ENCODE measurements at regions not wholly inside any gene's neighbourhood (a gene's known extent, or its start where the extent isn't known, plus 50 kb on each side); places are given as distances from the start of the nearest gene placed in this dataset.

GRCh38 chr4:103934178-103934789 is 214.5 kb upstream of the TACR3 start:
- H3K4me1 ChIP-seq (ENCODE audit: control insufficient read depth, insufficient read depth, low read length) = no peaks in the 10 kb centered on the region
- H3K27me3 ChIP-seq (ENCODE audit: control insufficient read depth in 1 of 2, insufficient read depth in 2 of 2, low read length in 2 of 2) = peaks cover 0 to 2% of the 10 kb centered on the region in 2 donors
- no peak overlapping the region for H3K27ac ChIP-seq (ENCODE audit: low read length)
- H3K9ac ChIP-seq (ENCODE audit: low read length in 2 of 2) = no peak overlapping the region
- H3K36me3 ChIP-seq (ENCODE audit: control insufficient read depth in 2 of 2, insufficient read depth in 2 of 2, low read length in 2 of 2) = no peaks in the 10 kb centered on the region
- no peaks in the 10 kb centered on the region for H3K9me3 ChIP-seq (ENCODE audit: control insufficient read depth in 2 of 2, low read length in 2 of 2)
- no peak overlapping the region for H3K4me3 ChIP-seq (ENCODE audit: low read length in 2 of 2)

- Histone ChIP-seq H3K36me3 (ENCODE audit: control insufficient read depth in 2 of 2, insufficient read depth in 2 of 2, low read length in 2 of 2) (no peaks in the 10 kb centered on the region), H3K4me1 (ENCODE audit: control insufficient read depth, insufficient read depth, low read length) (no peaks in the 10 kb centered on the region), H3K27ac (ENCODE audit: low read length) (no peak overlapping the region), H3K27me3 (ENCODE audit: control insufficient read depth in 1 of 2, insufficient read depth in 2 of 2, low read length in 2 of 2) (peaks cover 0 to 2% of the 10 kb centered on the region in 2 donors), H3K9ac (ENCODE audit: low read length in 2 of 2) (no peak overlapping the region), H3K4me3 (ENCODE audit: low read length in 2 of 2) (no peak overlapping the region), H3K9me3 (ENCODE audit: control insufficient read depth in 2 of 2, low read length in 2 of 2) (no peaks in the 10 kb centered on the region)
These were observed 208.6 kb upstream of the TACR3 start for GRCh38 chr4:103928370-103928769.

- H3K27ac ChIP-seq (ENCODE audit: low read length) = no peak overlapping the region
- H3K9ac ChIP-seq (ENCODE audit: low read length in 2 of 2) = no peak overlapping the region
- H3K27me3 ChIP-seq (ENCODE audit: control insufficient read depth in 1 of 2, insufficient read depth in 2 of 2, low read length in 2 of 2) = no peaks in the 10 kb centered on the region
- no peaks in the 10 kb centered on the region for H3K36me3 ChIP-seq (ENCODE audit: control insufficient read depth in 2 of 2, insufficient read depth in 2 of 2, low read length in 2 of 2)
- no peak overlapping the region for H3K4me3 ChIP-seq (ENCODE audit: low read length in 2 of 2)
- no peaks in the 10 kb centered on the region for H3K9me3 ChIP-seq (ENCODE audit: control insufficient read depth in 2 of 2, low read length in 2 of 2)
- H3K4me1 ChIP-seq (ENCODE audit: control insufficient read depth, insufficient read depth, low read length) = no peaks in the 10 kb centered on the region
These were observed 203.8 kb upstream of the TACR3 start for GRCh38 chr4:103923551-103923950.

- Histone ChIP-seq H3K9ac (ENCODE audit: low read length in 2 of 2) (no peak overlapping the region), H3K4me3 (ENCODE audit: low read length in 2 of 2) (no peak overlapping the region), H3K27ac (ENCODE audit: low read length) (no peak overlapping the region), H3K9me3 (ENCODE audit: control insufficient read depth in 2 of 2, low read length in 2 of 2) (no peaks in the 10 kb centered on the region), H3K4me1 (ENCODE audit: control insufficient read depth, insufficient read depth, low read length) (no peaks in the 10 kb centered on the region), H3K27me3 (ENCODE audit: control insufficient read depth in 1 of 2, insufficient read depth in 2 of 2, low read length in 2 of 2) (no peaks in the 10 kb centered on the region), H3K36me3 (ENCODE audit: control insufficient read depth in 2 of 2, insufficient read depth in 2 of 2, low read length in 2 of 2) (no peaks in the 10 kb centered on the region)
These were observed 198.4 kb upstream of the TACR3 start for GRCh38 chr4:103918214-103918613.

GRCh38 chr4:103915224-103915869 is 195.6 kb upstream of the TACR3 start:
- Histone ChIP-seq H3K9me3 (ENCODE audit: control insufficient read depth in 2 of 2, low read length in 2 of 2) (no peaks in the 10 kb centered on the region), H3K4me3 (ENCODE audit: low read length in 2 of 2) (no peak overlapping the region), H3K4me1 (ENCODE audit: control insufficient read depth, insufficient read depth, low read length) (no peaks in the 10 kb centered on the region), H3K36me3 (ENCODE audit: control insufficient read depth in 2 of 2, insufficient read depth in 2 of 2, low read length in 2 of 2) (no peaks in the 10 kb centered on the region), H3K27ac (ENCODE audit: low read length) (no peak overlapping the region), H3K9ac (ENCODE audit: low read length in 2 of 2) (no peak overlapping the region), H3K27me3 (ENCODE audit: control insufficient read depth in 1 of 2, insufficient read depth in 2 of 2, low read length in 2 of 2) (no peaks in the 10 kb centered on the region)

- Histone ChIP-seq H3K4me3 (ENCODE audit: low read length in 2 of 2) (no peak overlapping the region), H3K4me1 (ENCODE audit: control insufficient read depth, insufficient read depth, low read length) (no peaks in the 10 kb centered on the region), H3K27ac (ENCODE audit: low read length) (no peak overlapping the region), H3K27me3 (ENCODE audit: control insufficient read depth in 1 of 2, insufficient read depth in 2 of 2, low read length in 2 of 2) (no peaks in the 10 kb centered on the region), H3K36me3 (ENCODE audit: control insufficient read depth in 2 of 2, insufficient read depth in 2 of 2, low read length in 2 of 2) (no peaks in the 10 kb centered on the region), H3K9ac (ENCODE audit: low read length in 2 of 2) (no peak overlapping the region), H3K9me3 (ENCODE audit: control insufficient read depth in 2 of 2, low read length in 2 of 2) (no peaks in the 10 kb centered on the region)
These were observed 187.6 kb upstream of the TACR3 start for GRCh38 chr4:103907414-103907813.

- H3K27ac ChIP-seq (ENCODE audit: low read length) = no peak overlapping the region
- no peaks in the 10 kb centered on the region for H3K36me3 ChIP-seq (ENCODE audit: control insufficient read depth in 2 of 2, insufficient read depth in 2 of 2, low read length in 2 of 2)
- no peak overlapping the region for H3K9ac ChIP-seq (ENCODE audit: low read length in 2 of 2)
- H3K4me3 ChIP-seq (ENCODE audit: low read length in 2 of 2) = no peak overlapping the region
- no peaks in the 10 kb centered on the region for H3K27me3 ChIP-seq (ENCODE audit: control insufficient read depth in 1 of 2, insufficient read depth in 2 of 2, low read length in 2 of 2)
- H3K4me1 ChIP-seq (ENCODE audit: control insufficient read depth, insufficient read depth, low read length) = no peaks in the 10 kb centered on the region
- no peaks in the 10 kb centered on the region for H3K9me3 ChIP-seq (ENCODE audit: control insufficient read depth in 2 of 2, low read length in 2 of 2)
These were observed 184.3 kb upstream of the TACR3 start for GRCh38 chr4:103904123-103904522.

- Histone ChIP-seq H3K27ac (ENCODE audit: low read length) (no peak overlapping the region), H3K4me3 (ENCODE audit: low read length in 2 of 2) (no peak overlapping the region), H3K4me1 (ENCODE audit: control insufficient read depth, insufficient read depth, low read length) (no peaks in the 10 kb centered on the region), H3K9me3 (ENCODE audit: control insufficient read depth in 2 of 2, low read length in 2 of 2) (no peaks in the 10 kb centered on the region), H3K36me3 (ENCODE audit: control insufficient read depth in 2 of 2, insufficient read depth in 2 of 2, low read length in 2 of 2) (no peaks in the 10 kb centered on the region), H3K9ac (ENCODE audit: low read length in 2 of 2) (no peak overlapping the region), H3K27me3 (ENCODE audit: control insufficient read depth in 1 of 2, insufficient read depth in 2 of 2, low read length in 2 of 2) (no peaks in the 10 kb centered on the region)
These were observed 182.9 kb upstream of the TACR3 start for GRCh38 chr4:103902730-103903129.

GRCh38 chr4:103895876-103896465 is 176.2 kb upstream of the TACR3 start:
- no peak overlapping the region for H3K9ac ChIP-seq (ENCODE audit: low read length in 2 of 2)
- H3K4me3 ChIP-seq (ENCODE audit: low read length in 2 of 2) = no peak overlapping the region
- no peaks in the 10 kb centered on the region for H3K36me3 ChIP-seq (ENCODE audit: control insufficient read depth in 2 of 2, insufficient read depth in 2 of 2, low read length in 2 of 2)
- H3K27ac ChIP-seq (ENCODE audit: low read length) = no peak overlapping the region
- H3K4me1 ChIP-seq (ENCODE audit: control insufficient read depth, insufficient read depth, low read length) = no peaks in the 10 kb centered on the region
- no peaks in the 10 kb centered on the region for H3K9me3 ChIP-seq (ENCODE audit: control insufficient read depth in 2 of 2, low read length in 2 of 2)
- H3K27me3 ChIP-seq (ENCODE audit: control insufficient read depth in 1 of 2, insufficient read depth in 2 of 2, low read length in 2 of 2) = no peaks in the 10 kb centered on the region

- H3K27me3 ChIP-seq (ENCODE audit: control insufficient read depth in 1 of 2, insufficient read depth in 2 of 2, low read length in 2 of 2) = no peaks in the 10 kb centered on the region
- H3K9ac ChIP-seq (ENCODE audit: low read length in 2 of 2) = no peak overlapping the region
- no peaks in the 10 kb centered on the region for H3K36me3 ChIP-seq (ENCODE audit: control insufficient read depth in 2 of 2, insufficient read depth in 2 of 2, low read length in 2 of 2)
- H3K4me1 ChIP-seq (ENCODE audit: control insufficient read depth, insufficient read depth, low read length) = no peaks in the 10 kb centered on the region
- no peak overlapping the region for H3K27ac ChIP-seq (ENCODE audit: low read length)
- no peaks in the 10 kb centered on the region for H3K9me3 ChIP-seq (ENCODE audit: control insufficient read depth in 2 of 2, low read length in 2 of 2)
- H3K4me3 ChIP-seq (ENCODE audit: low read length in 2 of 2) = no peak overlapping the region
These were observed 172.8 kb upstream of the TACR3 start for GRCh38 chr4:103892586-103892985.

- Histone ChIP-seq H3K27ac (ENCODE audit: low read length) (no peak overlapping the region), H3K36me3 (ENCODE audit: control insufficient read depth in 2 of 2, insufficient read depth in 2 of 2, low read length in 2 of 2) (no peaks in the 10 kb centered on the region), H3K9me3 (ENCODE audit: control insufficient read depth in 2 of 2, low read length in 2 of 2) (no peaks in the 10 kb centered on the region), H3K4me3 (ENCODE audit: low read length in 2 of 2) (no peak overlapping the region), H3K4me1 (ENCODE audit: control insufficient read depth, insufficient read depth, low read length) (no peaks in the 10 kb centered on the region), H3K27me3 (ENCODE audit: control insufficient read depth in 1 of 2, insufficient read depth in 2 of 2, low read length in 2 of 2) (no peaks in the 10 kb centered on the region), H3K9ac (ENCODE audit: low read length in 2 of 2) (no peak overlapping the region)
These were observed 167.4 kb upstream of the TACR3 start for GRCh38 chr4:103887191-103887590.

All from stomach smooth muscle (tissue), 2 donors.